IPS-11a (cell line): ENCODE measurements at regions not wholly inside any gene's neighbourhood (a gene's known extent, or its start where the extent isn't known, plus 50 kb on each side); places are given as distances from the start of the nearest gene placed in this dataset.

ENCODE experiments used
- H3K4me3 ChIP-seq: one replicate; pipeline ENCODE4 v1.5.1; 2013; ENCODE audit warnings: low read depth, low read length, control low read depth

- no peak overlapping the region for H3K4me3 ChIP-seq
These were observed 450.6 kb downstream of the TSN start for GRCh38 chr2:122206101-122206500.

GRCh38 chr2:122209377-122209776, 453.9 kb downstream of the TSN start:
- no peak overlapping the region for H3K4me3 ChIP-seq

GRCh38 chr2:122210065-122210464, 454.6 kb downstream of the TSN start:
- H3K4me3 ChIP-seq: no peak overlapping the region

GRCh38 chr2:122210898-122211856, 455.7 kb downstream of the TSN start:
- no peak overlapping the region for H3K4me3 ChIP-seq

GRCh38 chr2:122213312-122213711, 457.9 kb downstream of the TSN start:
- H3K4me3 ChIP-seq: no peak overlapping the region

- H3K4me3 ChIP-seq: no peak overlapping the region
These were observed 460.6 kb downstream of the TSN start for GRCh38 chr2:122216071-122216470.

GRCh38 chr2:122216901-122217300, 461.4 kb downstream of the TSN start:
- no peak overlapping the region for H3K4me3 ChIP-seq

GRCh38 chr2:122218596-122218995, 463.1 kb downstream of the TSN start:
- H3K4me3 ChIP-seq: no peak overlapping the region

GRCh38 chr2:122219504-122219903, 464.1 kb downstream of the TSN start:
- H3K4me3 ChIP-seq: no peak overlapping the region

GRCh38 chr2:122221665-122222064, 466.2 kb downstream of the TSN start:
- H3K4me3 ChIP-seq: no peak overlapping the region

- no peak overlapping the region for H3K4me3 ChIP-seq
These were observed 475.8 kb downstream of the TSN start for GRCh38 chr2:122231296-122231695.

GRCh38 chr2:122233372-122233771, 477.9 kb downstream of the TSN start:
- no peak overlapping the region for H3K4me3 ChIP-seq

- H3K4me3 ChIP-seq: no peak overlapping the region
These were observed 480.9 kb downstream of the TSN start for GRCh38 chr2:122236152-122236874.

- H3K4me3 ChIP-seq: no peak overlapping the region
These were observed 481.5 kb downstream of the TSN start for GRCh38 chr2:122236925-122237324.

GRCh38 chr2:122237450-122237849, 482.0 kb downstream of the TSN start:
- no peak overlapping the region for H3K4me3 ChIP-seq

- no peak overlapping the region for H3K4me3 ChIP-seq
These were observed 482.6 kb downstream of the TSN start for GRCh38 chr2:122238006-122238559.

- no peak overlapping the region for H3K4me3 ChIP-seq
These were observed 484.0 kb downstream of the TSN start for GRCh38 chr2:122239440-122239839.

- H3K4me3 ChIP-seq: no peak overlapping the region
These were observed 489.3 kb downstream of the TSN start for GRCh38 chr2:122244598-122245229.

- no peak overlapping the region for H3K4me3 ChIP-seq
These were observed 494.2 kb downstream of the TSN start for GRCh38 chr2:122249673-122250072.

GRCh38 chr2:122251158-122251557, 495.7 kb downstream of the TSN start:
- H3K4me3 ChIP-seq: no peak overlapping the region

- no peak overlapping the region for H3K4me3 ChIP-seq
These were observed 496.1 kb downstream of the TSN start for GRCh38 chr2:122251566-122251965.
